Gastrocnemius medialis (tissue), 4 donors: ENCODE measurements at regions not wholly inside any gene's neighbourhood (a gene's known extent, or its start where the extent isn't known, plus 50 kb on each side); places are given as distances from the start of the nearest gene placed in this dataset.

ENCODE experiments used
- ATAC-seq, 2 donors: fragments of 150-250 bp; one replicate each; pipeline ENCODE4 v1.9.1; 2016
- DNase-seq, 2 donors: peaks; one replicate each; pipeline ENCODE4 v3.0.0-alpha.2; 2019
- H3K27ac ChIP-seq, 4 donors: fragments of 200-600 bp; sonication (generic); 1 replicate in 1 of 4; 2 replicates in 3 of 4; pipeline ENCODE4 v1.5.1; 2016 to 2018; ENCODE audit warnings: mild to moderate bottlenecking in 2 of 4, moderate library complexity in 1 of 4
- H3K27me3 ChIP-seq, 3 donors: fragments of 200-600 bp; sonication (generic) in 2 of 3; 1 replicate in 1 of 3; 2 replicates in 2 of 3; pipeline versions ENCODE4 v1.5.1 to v1.6.0; 2016 to 2019; ENCODE audit warnings: mild to moderate bottlenecking in 1 of 3, moderate library complexity in 1 of 3
- H3K36me3 ChIP-seq, 2 donors: fragments of 200-600 bp; sonication (generic) in 1 of 2; one replicate each; pipeline ENCODE4 v1.5.1; 2017 to 2018
- H3K4me1 ChIP-seq, 2 donors: fragments of 200-600 bp; sonication (generic) in 1 of 2; one replicate each; pipeline ENCODE4 v1.5.1; 2016 to 2017; ENCODE audit warnings: mild to moderate bottlenecking in 2 of 2
- H3K4me3 ChIP-seq, 4 donors: fragments of 200-600 bp; sonication (generic) in 3 of 4; 1 replicate in 1 of 4; 2 replicates in 3 of 4; pipeline ENCODE4 v1.5.1; 2016 to 2019; ENCODE audit warnings: mild to moderate bottlenecking in 2 of 4
- H3K9me3 ChIP-seq, 3 donors: fragments of 200-600 bp; sonication (generic) in 2 of 3; 1 replicate in 1 of 3; 2 replicates in 2 of 3; pipeline ENCODE4 v1.5.1; 2016 to 2019
- CTCF ChIP-seq, 5 experiments: fragments of 450-650 bp in 3 of 5; fragments of 200-600 bp in 2 of 5; sonication (generic) in 2 of 5; IDR thresholded peaks in 4 of 5; conservative IDR thresholded peaks in 1 of 5; 1 replicate in 4 of 5; 2 replicates in 1 of 5; pipeline ENCODE4 v1.5.1; 2016 to 2019; ENCODE audit warnings: antibody characterized with exemption in 5 of 5, mild to moderate bottlenecking in 3 of 5, moderate library complexity in 3 of 5
- POLR2A ChIP-seq, 2 donors: fragments of 450-650 bp; IDR thresholded peaks; one replicate each; pipeline ENCODE4 v1.6.1; 2017; ENCODE audit warnings: antibody characterized with exemption in 2 of 2, mild to moderate bottlenecking in 2 of 2, moderate library complexity in 2 of 2
- in situ Hi-C, 4 donors: fragments of 200-750 bp; cut with MboI; loops; one replicate each; pipeline versions ENCODE4 v1.15.0 to v1.8.0; 2017; ENCODE audit warnings: low sequenced_read_pairs in 4 of 4
- intact Hi-C: fragments of 100-400 bp; cut with DNase I; formaldehyde crosslinking; loops from one replicate; pipeline ENCODE4 v1.15.1; 2023; ENCODE audit warnings: low total_unique reads

- DNase-seq (no peak), ATAC-seq (no peak)
- Histone ChIP-seq H3K36me3 (no peaks in the 10 kb centered on the region), H3K4me3 (no peak overlapping the region), H3K27me3 (no peaks in the 10 kb centered on the region), H3K9me3 (no peaks in the 10 kb centered on the region), H3K27ac (no peak overlapping the region), H3K4me1 (no peaks in the 10 kb centered on the region)
- TF ChIP-seq CTCF (IDR thresholded peaks at IDR 0.05 in 4 of 5, conservative IDR thresholded peaks at IDR 0.05 in 1 of 5) (no peak), POLR2A (IDR thresholded peaks at IDR 0.05) (no peak)
- intact Hi-C loops (no loop called here), in situ Hi-C loops (no loop called here)
Measured at GRCh38 chr18:1891641-1892040, 679.7 kb downstream of the METTL4 start.

GRCh38 chr18:1892191-1892590, 679.1 kb downstream of the METTL4 start:
- Histone ChIP-seq H3K4me3 (no peak overlapping the region), H3K27ac (no peak overlapping the region), H3K27me3 (no peaks in the 10 kb centered on the region), H3K4me1 (no peaks in the 10 kb centered on the region), H3K36me3 (no peaks in the 10 kb centered on the region), H3K9me3 (no peaks in the 10 kb centered on the region)
- intact Hi-C loops (no loop called here), in situ Hi-C loops (no loop called here)
- no peak for ATAC-seq
- no peak for DNase-seq
- no peak for TF ChIP-seq POLR2A (IDR thresholded peaks at IDR 0.05)
- no peak for TF ChIP-seq CTCF (IDR thresholded peaks at IDR 0.05 in 4 of 5, conservative IDR thresholded peaks at IDR 0.05 in 1 of 5)

GRCh38 chr18:1895456-1896185, 675.7 kb downstream of the METTL4 start:
- ATAC-seq (no peak), DNase-seq (no peak)
- intact Hi-C loops = no loop called here
- Histone ChIP-seq H3K36me3 (no peaks in the 10 kb centered on the region), H3K27ac (no peak overlapping the region), H3K9me3 (no peaks in the 10 kb centered on the region), H3K27me3 (no peaks in the 10 kb centered on the region), H3K4me3 (no peak overlapping the region), H3K4me1 (no peaks in the 10 kb centered on the region)
- TF ChIP-seq CTCF (IDR thresholded peaks at IDR 0.05 in 4 of 5, conservative IDR thresholded peaks at IDR 0.05 in 1 of 5) (no peak), POLR2A (IDR thresholded peaks at IDR 0.05) (no peak)
- in situ Hi-C loops = no loop called here

- in situ Hi-C loops = no loop called here
- no peaks in the 10 kb centered on the region for H3K36me3 ChIP-seq
- no peak overlapping the region for H3K4me3 ChIP-seq
- no peak for TF ChIP-seq POLR2A (IDR thresholded peaks at IDR 0.05)
- TF ChIP-seq CTCF (IDR thresholded peaks at IDR 0.05 in 4 of 5, conservative IDR thresholded peaks at IDR 0.05 in 1 of 5) = no peak
- intact Hi-C loops = no loop called here
- no peak for ATAC-seq
- H3K27me3 ChIP-seq = no peaks in the 10 kb centered on the region
- no peaks in the 10 kb centered on the region for H3K4me1 ChIP-seq
- no peak overlapping the region for H3K27ac ChIP-seq
- H3K9me3 ChIP-seq = no peaks in the 10 kb centered on the region
- no peak for DNase-seq
Measured at GRCh38 chr18:1906421-1906820, 664.9 kb downstream of the METTL4 start.
